ENCODE measurements at regions not wholly inside any gene's neighbourhood (a gene's known extent, or its start where the extent isn't known, plus 50 kb on each side); places are given as distances from the start of the nearest gene placed in this dataset.

DNA sequence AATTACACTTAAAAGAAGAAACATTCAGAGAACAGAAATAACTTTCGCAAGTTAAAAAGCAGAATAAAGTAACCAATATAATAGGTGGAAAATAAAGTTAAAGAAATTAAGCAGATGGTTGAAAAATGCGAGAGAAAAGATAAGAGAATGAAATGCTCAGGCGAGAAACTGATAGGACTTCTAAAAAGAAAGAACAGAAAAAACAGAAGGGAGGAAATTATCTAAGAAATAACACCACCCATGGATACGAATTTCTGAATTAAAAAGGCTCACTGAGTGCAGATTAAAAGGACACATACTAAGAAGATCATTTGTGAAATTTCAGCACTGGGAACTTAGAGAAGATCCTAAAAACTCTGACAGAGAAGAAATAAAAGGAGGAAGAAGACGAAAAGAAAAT, 92.0 kb downstream of the HLX start:
- DNase-seq = no peak
- no peak overlapping the region for H3K27ac ChIP-seq
- TF ChIP-seq, protein P1, sequence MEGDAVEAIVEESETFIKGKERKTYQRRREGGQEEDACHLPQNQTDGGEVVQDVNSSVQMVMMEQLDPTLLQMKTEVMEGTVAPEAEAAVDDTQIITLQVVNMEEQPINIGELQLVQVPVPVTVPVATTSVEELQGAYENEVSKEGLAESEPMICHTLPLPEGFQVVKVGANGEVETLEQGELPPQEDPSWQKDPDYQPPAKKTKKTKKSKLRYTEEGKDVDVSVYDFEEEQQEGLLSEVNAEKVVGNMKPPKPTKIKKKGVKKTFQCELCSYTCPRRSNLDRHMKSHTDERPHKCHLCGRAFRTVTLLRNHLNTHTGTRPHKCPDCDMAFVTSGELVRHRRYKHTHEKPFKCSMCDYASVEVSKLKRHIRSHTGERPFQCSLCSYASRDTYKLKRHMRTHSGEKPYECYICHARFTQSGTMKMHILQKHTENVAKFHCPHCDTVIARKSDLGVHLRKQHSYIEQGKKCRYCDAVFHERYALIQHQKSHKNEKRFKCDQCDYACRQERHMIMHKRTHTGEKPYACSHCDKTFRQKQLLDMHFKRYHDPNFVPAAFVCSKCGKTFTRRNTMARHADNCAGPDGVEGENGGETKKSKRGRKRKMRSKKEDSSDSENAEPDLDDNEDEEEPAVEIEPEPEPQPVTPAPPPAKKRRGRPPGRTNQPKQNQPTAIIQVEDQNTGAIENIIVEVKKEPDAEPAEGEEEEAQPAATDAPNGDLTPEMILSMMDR (IDR thresholded peaks at IDR 0.05; ENCODE audit: low read depth, low read length) = no peak
- H3K36me3 ChIP-seq = no peaks in the 10 kb centered on the region
- no peaks in the 10 kb centered on the region for H3K27me3 ChIP-seq (ENCODE audit: insufficient read depth, low read depth, severe bottlenecking)
- peaks cover 4% of the 10 kb centered on the region for H3K9me3 ChIP-seq (ENCODE audit: severe bottlenecking)
- H3K4me3 ChIP-seq (ENCODE audit: low read depth, low read length) = no peak overlapping the region

DNA sequence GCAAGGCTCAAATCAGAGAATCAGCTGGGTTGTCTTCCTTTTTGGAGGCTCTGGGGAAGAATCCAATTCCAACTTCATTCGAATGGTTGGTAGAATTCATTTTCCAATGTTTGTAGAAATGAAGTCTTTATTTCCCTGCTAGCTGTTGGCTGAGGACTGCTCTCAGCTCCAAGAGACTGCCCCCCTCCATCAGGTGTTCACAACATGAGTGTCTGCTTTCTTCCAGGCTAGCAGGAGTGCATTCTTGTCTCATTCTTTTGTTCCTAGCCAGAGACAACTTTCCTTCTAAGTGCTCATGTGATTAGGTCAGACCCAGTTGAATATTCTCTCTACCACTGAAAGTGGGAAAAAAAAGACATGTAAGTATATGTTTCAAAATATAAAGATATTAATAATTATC, 95.2 kb downstream of the HLX start:
- Histone ChIP-seq H3K36me3 (no peaks in the 10 kb centered on the region), H3K4me3 (ENCODE audit: low read depth, low read length) (no peak overlapping the region), H3K27me3 (ENCODE audit: insufficient read depth, low read depth, severe bottlenecking) (no peaks in the 10 kb centered on the region), H3K9me3 (ENCODE audit: severe bottlenecking) (peaks cover under 1% of the 10 kb centered on the region), H3K27ac (no peak overlapping the region)
- no peak for DNase-seq
- TF ChIP-seq, protein P1 (IDR thresholded peaks at IDR 0.05; ENCODE audit: low read depth, low read length) = no peak

DNA sequence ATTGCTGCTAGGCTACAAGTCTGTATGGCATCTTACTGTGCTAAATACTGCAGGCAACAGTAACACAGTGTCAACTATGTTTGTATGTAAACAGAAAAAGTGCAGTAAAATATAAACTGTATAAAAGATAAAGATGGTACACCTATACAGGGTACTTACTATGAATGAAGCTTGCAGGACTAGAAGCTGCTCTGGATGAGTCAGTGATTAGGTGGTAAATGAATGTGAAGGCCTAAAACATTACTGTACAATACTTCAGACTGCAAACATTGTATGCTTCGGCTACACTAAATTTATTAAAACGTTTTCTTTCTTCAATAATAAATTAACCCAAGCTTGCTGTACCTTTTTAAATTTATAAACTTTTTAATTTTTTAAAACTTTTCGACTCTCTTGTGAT, 97.1 kb downstream of the HLX start:
- Histone ChIP-seq H3K27me3 (ENCODE audit: insufficient read depth, low read depth, severe bottlenecking) (no peaks in the 10 kb centered on the region), H3K27ac (no peak overlapping the region), H3K36me3 (no peaks in the 10 kb centered on the region), H3K9me3 (ENCODE audit: severe bottlenecking) (no peaks in the 10 kb centered on the region), H3K4me3 (ENCODE audit: low read depth, low read length) (no peak overlapping the region)
- TF ChIP-seq, protein P1 (IDR thresholded peaks at IDR 0.05; ENCODE audit: low read depth, low read length) = no peak
- no peak for DNase-seq

DNA sequence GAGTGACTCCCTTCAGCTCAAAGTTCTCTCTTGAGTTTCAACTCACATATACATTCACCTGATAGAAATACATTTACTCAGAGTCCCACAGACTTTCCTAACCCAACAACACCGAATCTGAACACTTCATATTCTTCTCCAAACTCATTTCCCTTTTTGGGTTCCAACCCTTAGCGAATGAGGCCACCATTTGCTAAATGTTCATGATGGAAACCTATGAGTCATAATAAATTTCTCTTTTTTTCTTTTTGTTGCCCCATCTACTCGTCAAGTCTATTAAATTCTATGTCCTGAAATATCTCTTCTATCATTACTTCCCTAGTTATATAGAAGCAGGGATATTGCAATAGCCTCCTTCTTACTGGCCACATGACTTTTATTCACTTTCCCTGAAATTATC, 100.1 kb downstream of the HLX start:
- Histone ChIP-seq H3K27ac (no peak overlapping the region), H3K27me3 (ENCODE audit: insufficient read depth, low read depth, severe bottlenecking) (no peaks in the 10 kb centered on the region), H3K36me3 (no peaks in the 10 kb centered on the region), H3K9me3 (ENCODE audit: severe bottlenecking) (peaks cover 5% of the 10 kb centered on the region), H3K4me3 (ENCODE audit: low read depth, low read length) (no peak overlapping the region)
- TF ChIP-seq, protein P1 (IDR thresholded peaks at IDR 0.05; ENCODE audit: low read depth, low read length) = no peak
- DNase-seq = no peak

DNA sequence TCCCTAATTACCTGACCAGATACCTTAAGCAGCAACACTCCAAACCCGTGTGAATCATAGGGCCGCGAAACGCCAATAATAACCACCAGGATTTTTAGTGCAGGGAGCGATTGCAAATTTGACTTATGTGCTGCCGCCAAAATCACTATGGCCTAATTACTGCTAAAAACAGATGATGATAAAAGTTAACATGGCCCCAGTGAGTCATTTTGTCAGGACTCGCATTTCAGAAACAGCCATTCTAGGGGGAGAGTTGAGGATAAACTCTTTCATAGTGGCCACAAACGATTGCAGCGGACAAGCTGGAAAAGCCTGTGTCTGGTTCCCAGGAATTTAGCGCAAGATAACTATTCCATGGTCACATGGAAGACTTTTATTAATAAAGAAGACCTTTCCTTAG, 103.4 kb downstream of the HLX start:
- Histone ChIP-seq H3K36me3 (no peaks in the 10 kb centered on the region), H3K27me3 (ENCODE audit: insufficient read depth, low read depth, severe bottlenecking) (no peaks in the 10 kb centered on the region), H3K4me3 (ENCODE audit: low read depth, low read length) (no peak overlapping the region), H3K27ac (no peak overlapping the region), H3K9me3 (ENCODE audit: severe bottlenecking) (peaks cover 5% of the 10 kb centered on the region)
- TF ChIP-seq, protein P1 (IDR thresholded peaks at IDR 0.05; ENCODE audit: low read depth, low read length) = no peak
- no peak for DNase-seq

DNA sequence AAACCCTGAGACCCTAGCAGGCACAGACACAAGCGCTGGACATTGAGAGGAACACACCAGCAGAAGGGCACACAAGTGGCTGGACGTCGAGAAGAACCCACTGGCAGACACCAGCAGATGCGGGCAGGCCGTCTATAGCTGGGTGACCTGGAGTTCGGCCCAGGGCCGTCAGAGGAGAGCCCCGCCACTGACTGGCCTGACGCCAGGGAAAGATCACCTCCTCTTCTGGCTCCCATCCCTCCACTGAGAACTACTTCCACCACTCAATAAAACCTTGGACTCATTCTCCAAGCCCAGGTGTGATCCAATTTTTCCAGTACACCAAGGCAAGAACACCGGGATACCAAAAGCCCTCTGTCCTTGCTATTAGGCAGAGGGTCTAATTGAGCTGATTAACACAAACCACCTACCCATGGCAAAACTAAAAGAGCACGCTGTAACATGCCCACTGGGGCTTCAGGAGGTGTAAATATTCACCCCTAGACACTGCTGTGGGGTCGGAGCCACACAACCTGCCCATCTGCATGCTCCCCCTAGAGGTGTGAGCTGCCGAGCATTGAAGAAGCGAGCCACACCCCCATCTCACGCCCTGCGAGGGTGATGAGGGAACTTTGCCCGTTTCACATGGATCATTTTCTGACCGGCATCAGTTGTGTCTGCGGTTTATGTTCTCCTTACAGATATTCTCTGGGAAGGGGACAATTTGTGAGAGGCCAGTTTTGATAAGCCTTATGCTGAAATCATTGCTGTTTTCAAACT, 104.8 kb downstream of the HLX start:
- Histone ChIP-seq H3K9me3 (ENCODE audit: severe bottlenecking) (peaks cover 6% of the 10 kb centered on the region), H3K27ac (no peak overlapping the region), H3K4me3 (ENCODE audit: low read depth, low read length) (no peak overlapping the region), H3K27me3 (ENCODE audit: insufficient read depth, low read depth, severe bottlenecking) (no peaks in the 10 kb centered on the region), H3K36me3 (no peaks in the 10 kb centered on the region)
- TF ChIP-seq, protein P1 (IDR thresholded peaks at IDR 0.05; ENCODE audit: low read depth, low read length) = peak; percentile 57
- DNase-seq = peak; percentile 32
